C4-2B (cell line): ENCODE measurements at regions not wholly inside any gene's neighbourhood (a gene's known extent, or its start where the extent isn't known, plus 50 kb on each side); places are given as distances from the start of the nearest gene placed in this dataset.

Experiments used
- H3K27ac ChIP-seq: fragments of 450-650 bp; 2 replicates; pipeline ENCODE4 v1.5.1; 2017
- CTCF ChIP-seq: fragments of 450-650 bp; conservative IDR thresholded peaks from 2 replicates; pipeline ENCODE4 v1.5.1; 2017; ENCODE audit warnings: mild to moderate bottlenecking
- ZFX ChIP-seq: fragments of 450-650 bp; IDR thresholded peaks from 2 replicates; pipeline ENCODE4 v1.6.1; 2017

GRCh38 chr13:29674532-29674931 lies 79.0 kb upstream of the SLC7A1 start:
- no peak overlapping the region for H3K27ac ChIP-seq
- no peak for TF ChIP-seq CTCF
- no peak for TF ChIP-seq ZFX

- H3K27ac ChIP-seq, result no peak overlapping the region
- TF ChIP-seq CTCF (no peak), ZFX (no peak)
Measured at GRCh38 chr13:29664591-29664990, 69.1 kb upstream of the SLC7A1 start.

- no peak overlapping the region for H3K27ac ChIP-seq
- TF ChIP-seq ZFX (no peak), CTCF (no peak)
Measured at GRCh38 chr13:29654843-29655547, 59.5 kb upstream of the SLC7A1 start.

GRCh38 chr13:29654384-29654783 lies 58.9 kb upstream of the SLC7A1 start:
- H3K27ac ChIP-seq, result no peak overlapping the region
- no peak for TF ChIP-seq ZFX
- no peak for TF ChIP-seq CTCF

- H3K27ac ChIP-seq, result no peak overlapping the region
- TF ChIP-seq ZFX, result no peak
- TF ChIP-seq CTCF, result no peak
Measured at GRCh38 chr13:29648760-29649159, 53.3 kb upstream of the SLC7A1 start.
